WTC11 (cell line): ENCODE measurements at regions not wholly inside any gene's neighbourhood (a gene's known extent, or its start where the extent isn't known, plus 50 kb on each side); places are given as distances from the start of the nearest gene placed in this dataset.

Experiments
- ATAC-seq: fragments of 200-7000 bp; cut with Tn5 transposase; 2 replicates; pipeline ENCODE4 v1.10.0; 2021; ENCODE audit warnings: mild to moderate bottlenecking, moderate library complexity
- CTCF ChIA-PET: fragments of 300-600 bp; sonication (Branson Sonifier 250); formaldehyde crosslinking; loops from one replicate; lab custom pipeline; 2021; ENCODE audit warnings: antibody characterized with exemption; lab: Charles Lee
- POLR2A ChIA-PET: fragments of 350-600 bp; sonication (Branson Sonifier 250); formaldehyde crosslinking; loops from one replicate; lab custom pipeline; 2021; ENCODE audit warnings: antibody characterized with exemption; lab: Charles Lee
- DNase-seq: peaks from one replicate; pipeline ENCODE4 v3.0.0; 2021; ENCODE audit warnings: low spot score
- H3K27ac Mint-ChIP-seq: 2 replicates; pipeline ENCODE4 v1.8.0; 2021; ENCODE audit warnings: mixed read lengths
- H3K27me3 Mint-ChIP-seq: 2 replicates; pipeline ENCODE4 v1.8.0; 2021; ENCODE audit warnings: low read depth, mild to moderate bottlenecking, moderate library complexity, mixed read lengths
- H3K36me3 Mint-ChIP-seq: 2 replicates; pipeline ENCODE4 v1.8.0; 2021; ENCODE audit warnings: mixed read lengths
- H3K4me1 Mint-ChIP-seq: 2 replicates; pipeline ENCODE4 v1.8.0; 2022; ENCODE audit warnings: mixed read lengths
- H3K4me3 Mint-ChIP-seq: 2 replicates; pipeline ENCODE4 v1.8.0; 2021; ENCODE audit warnings: mild to moderate bottlenecking, moderate library complexity, mixed read lengths
- H3K9me3 Mint-ChIP-seq: 2 replicates; pipeline ENCODE4 v1.8.0; 2021; ENCODE audit warnings: mixed read lengths
- GTF2I ChIP-seq: fragments of 250-450 bp; sonication (Bioruptor Pico); conservative IDR thresholded peaks from 2 replicates; pipeline ENCODE4 v1.4.0; 2021; ENCODE audit warnings: mild to moderate bottlenecking
- JUN ChIP-seq: sonication (generic); formaldehyde crosslinking; IDR thresholded peaks from 2 replicates; pipeline ENCODE4 v1.8.0; 2023; ENCODE audit warnings: mild to moderate bottlenecking, missing genetic modification reagents
- NFE2L1 ChIP-seq: sonication (generic); formaldehyde crosslinking; IDR thresholded peaks from 2 replicates; pipeline ENCODE4 v1.8.1; 2023; ENCODE audit warnings: missing genetic modification reagents
- NR3C1 ChIP-seq: sonication (generic); formaldehyde crosslinking; conservative IDR thresholded peaks from 2 replicates; pipeline ENCODE4 v1.8.1; 2023; ENCODE audit warnings: low read depth, mild to moderate bottlenecking, missing genetic modification reagents
- SP1 ChIP-seq: sonication (generic); formaldehyde crosslinking; conservative IDR thresholded peaks from 2 replicates; pipeline ENCODE4 v1.8.1; 2022; ENCODE audit warnings: missing genetic modification reagents
- ZNF423 ChIP-seq: fragments of 250-450 bp; sonication (Bioruptor Pico); IDR thresholded peaks from 2 replicates; pipeline ENCODE4 v2.1.2; 2022; ENCODE audit warnings: mild to moderate bottlenecking, moderate library complexity
- TF ChIP-seq, protein P1 (sequence below): fragments of 200-600 bp; IDR thresholded peaks from 2 replicates; pipeline ENCODE4 v1.8.0; 2022; ENCODE audit warnings: antibody characterized with exemption
- TF ChIP-seq, protein P2 (sequence below): sonication (generic); formaldehyde crosslinking; conservative IDR thresholded peaks from 2 replicates; pipeline ENCODE4 v1.8.1; 2023; ENCODE audit warnings: mild to moderate bottlenecking, low read depth, missing genetic modification reagents, moderate library complexity
- TF ChIP-seq, protein P3 (sequence below): sonication (generic); formaldehyde crosslinking; conservative IDR thresholded peaks from 2 replicates; pipeline ENCODE4 v1.8.1; 2022; ENCODE audit warnings: mild to moderate bottlenecking, missing genetic modification reagents
- TF ChIP-seq, protein P4 (sequence below): sonication (generic); formaldehyde crosslinking; IDR thresholded peaks from 2 replicates; pipeline ENCODE4 v1.8.0; 2022; ENCODE audit warnings: missing genetic modification reagents
- TF ChIP-seq, protein P5 (sequence below): fragments of 250-450 bp; sonication (Bioruptor Pico); IDR thresholded peaks from 2 replicates; pipeline ENCODE4 v1.9.0; 2021; ENCODE audit warnings: moderate library complexity, mild to moderate bottlenecking, inconsistent platforms, borderline replicate concordance
- TF ChIP-seq, protein P6 (sequence below): fragments of 250-450 bp; sonication (Bioruptor Pico); IDR thresholded peaks from 2 replicates; pipeline ENCODE4 v1.9.0; 2021; ENCODE audit warnings: mild to moderate bottlenecking
- TF ChIP-seq, protein P7 (sequence below): fragments of 250-450 bp; sonication (Bioruptor Pico); IDR thresholded peaks from 2 replicates; pipeline ENCODE4 v1.9.0; 2021; ENCODE audit warnings: mild to moderate bottlenecking, borderline replicate concordance
- TF ChIP-seq, protein P8 (sequence below): sonication (generic); formaldehyde crosslinking; IDR thresholded peaks from 2 replicates; pipeline ENCODE4 v1.8.0; 2022; ENCODE audit warnings: mild to moderate bottlenecking, missing genetic modification reagents
- TF ChIP-seq, protein P9 (sequence below): sonication (generic); formaldehyde crosslinking; IDR thresholded peaks from 2 replicates; pipeline ENCODE4 v1.8.1; 2023; ENCODE audit warnings: mild to moderate bottlenecking, missing genetic modification reagents, moderate library complexity
- TF ChIP-seq, protein P10 (sequence below): fragments of 250-450 bp; sonication (Bioruptor Pico); IDR thresholded peaks from 2 replicates; pipeline ENCODE4 v1.8.0; 2021; ENCODE audit warnings: mild to moderate bottlenecking

DNA sequence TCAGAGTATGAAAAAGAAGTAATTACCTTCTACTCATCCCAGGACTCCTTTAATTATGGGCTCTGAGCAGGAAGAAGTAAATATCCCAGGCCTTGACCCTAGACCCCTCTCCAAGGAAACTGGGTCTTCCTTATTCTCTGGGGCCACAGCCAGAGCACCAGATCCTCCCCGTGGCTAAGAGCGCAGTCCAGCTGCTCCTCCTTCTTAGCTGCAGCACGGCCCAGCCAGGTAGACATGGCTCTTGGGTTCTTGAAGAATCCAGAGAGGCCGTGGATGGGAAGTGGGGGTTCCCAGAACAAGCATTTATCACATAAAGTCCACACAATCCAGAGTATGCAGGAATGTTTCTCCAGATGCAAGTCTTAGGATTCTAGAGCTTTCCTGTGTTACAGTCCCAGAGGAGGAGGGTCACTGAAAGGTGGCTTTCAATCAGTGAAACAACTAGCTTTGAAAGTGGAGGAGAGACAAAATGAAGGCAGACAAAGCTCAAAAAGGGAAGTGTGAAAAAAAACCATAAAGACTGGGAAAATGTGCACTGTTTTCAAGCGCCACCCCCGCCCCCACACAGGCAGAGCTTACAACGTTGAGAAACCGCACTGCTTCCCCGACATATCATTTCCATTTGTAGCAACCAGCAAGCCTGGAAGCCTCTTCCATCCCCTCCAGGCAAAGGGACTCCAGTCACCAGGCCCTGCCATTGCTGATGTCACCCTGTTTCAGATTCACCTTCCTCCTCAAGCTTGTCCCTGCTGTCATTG lies 396.5 kb upstream of the MKI67 start:
- DNase-seq = no peak
- ATAC-seq = no peak
- Mint-ChIP-seq H3K36me3 (no peaks in the 10 kb centered on the region; the same call in 1 of the 2 replicates), H3K9me3 (peaks cover 12% of the 10 kb centered on the region), H3K27me3 (no peaks in the 10 kb centered on the region), H3K4me3 (no peak overlapping the region), H3K4me1 (peaks cover 17% of the 10 kb centered on the region), H3K27ac (no peak overlapping the region)
- CTCF ChIA-PET = interaction anchor here (1.2 to 1.7 kb wide), 3 partner anchors 24 to 199 kb away, joined by 3 to 6 read pairs (median 4); no protein-coding TSS in a partner anchor
- POLR2A ChIA-PET = no interaction called here
- TF ChIP-seq, protein P1, sequence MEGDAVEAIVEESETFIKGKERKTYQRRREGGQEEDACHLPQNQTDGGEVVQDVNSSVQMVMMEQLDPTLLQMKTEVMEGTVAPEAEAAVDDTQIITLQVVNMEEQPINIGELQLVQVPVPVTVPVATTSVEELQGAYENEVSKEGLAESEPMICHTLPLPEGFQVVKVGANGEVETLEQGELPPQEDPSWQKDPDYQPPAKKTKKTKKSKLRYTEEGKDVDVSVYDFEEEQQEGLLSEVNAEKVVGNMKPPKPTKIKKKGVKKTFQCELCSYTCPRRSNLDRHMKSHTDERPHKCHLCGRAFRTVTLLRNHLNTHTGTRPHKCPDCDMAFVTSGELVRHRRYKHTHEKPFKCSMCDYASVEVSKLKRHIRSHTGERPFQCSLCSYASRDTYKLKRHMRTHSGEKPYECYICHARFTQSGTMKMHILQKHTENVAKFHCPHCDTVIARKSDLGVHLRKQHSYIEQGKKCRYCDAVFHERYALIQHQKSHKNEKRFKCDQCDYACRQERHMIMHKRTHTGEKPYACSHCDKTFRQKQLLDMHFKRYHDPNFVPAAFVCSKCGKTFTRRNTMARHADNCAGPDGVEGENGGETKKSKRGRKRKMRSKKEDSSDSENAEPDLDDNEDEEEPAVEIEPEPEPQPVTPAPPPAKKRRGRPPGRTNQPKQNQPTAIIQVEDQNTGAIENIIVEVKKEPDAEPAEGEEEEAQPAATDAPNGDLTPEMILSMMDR = no peak
- TF ChIP-seq, protein P2, sequence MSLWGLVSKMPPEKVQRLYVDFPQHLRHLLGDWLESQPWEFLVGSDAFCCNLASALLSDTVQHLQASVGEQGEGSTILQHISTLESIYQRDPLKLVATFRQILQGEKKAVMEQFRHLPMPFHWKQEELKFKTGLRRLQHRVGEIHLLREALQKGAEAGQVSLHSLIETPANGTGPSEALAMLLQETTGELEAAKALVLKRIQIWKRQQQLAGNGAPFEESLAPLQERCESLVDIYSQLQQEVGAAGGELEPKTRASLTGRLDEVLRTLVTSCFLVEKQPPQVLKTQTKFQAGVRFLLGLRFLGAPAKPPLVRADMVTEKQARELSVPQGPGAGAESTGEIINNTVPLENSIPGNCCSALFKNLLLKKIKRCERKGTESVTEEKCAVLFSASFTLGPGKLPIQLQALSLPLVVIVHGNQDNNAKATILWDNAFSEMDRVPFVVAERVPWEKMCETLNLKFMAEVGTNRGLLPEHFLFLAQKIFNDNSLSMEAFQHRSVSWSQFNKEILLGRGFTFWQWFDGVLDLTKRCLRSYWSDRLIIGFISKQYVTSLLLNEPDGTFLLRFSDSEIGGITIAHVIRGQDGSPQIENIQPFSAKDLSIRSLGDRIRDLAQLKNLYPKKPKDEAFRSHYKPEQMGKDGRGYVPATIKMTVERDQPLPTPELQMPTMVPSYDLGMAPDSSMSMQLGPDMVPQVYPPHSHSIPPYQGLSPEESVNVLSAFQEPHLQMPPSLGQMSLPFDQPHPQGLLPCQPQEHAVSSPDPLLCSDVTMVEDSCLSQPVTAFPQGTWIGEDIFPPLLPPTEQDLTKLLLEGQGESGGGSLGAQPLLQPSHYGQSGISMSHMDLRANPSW (CRISPR knock-in tag) = no peak
- TF ChIP-seq SP1 (CRISPR knock-in tag) (no peak), ZNF423 (no peak), NR3C1 (no peak), JUN (no peak), NFE2L1 (no peak), GTF2I (CRISPR knock-in tag) (no peak)
- TF ChIP-seq, protein P3, sequence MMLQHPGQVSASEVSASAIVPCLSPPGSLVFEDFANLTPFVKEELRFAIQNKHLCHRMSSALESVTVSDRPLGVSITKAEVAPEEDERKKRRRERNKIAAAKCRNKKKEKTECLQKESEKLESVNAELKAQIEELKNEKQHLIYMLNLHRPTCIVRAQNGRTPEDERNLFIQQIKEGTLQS = no peak
- TF ChIP-seq, protein P4, sequence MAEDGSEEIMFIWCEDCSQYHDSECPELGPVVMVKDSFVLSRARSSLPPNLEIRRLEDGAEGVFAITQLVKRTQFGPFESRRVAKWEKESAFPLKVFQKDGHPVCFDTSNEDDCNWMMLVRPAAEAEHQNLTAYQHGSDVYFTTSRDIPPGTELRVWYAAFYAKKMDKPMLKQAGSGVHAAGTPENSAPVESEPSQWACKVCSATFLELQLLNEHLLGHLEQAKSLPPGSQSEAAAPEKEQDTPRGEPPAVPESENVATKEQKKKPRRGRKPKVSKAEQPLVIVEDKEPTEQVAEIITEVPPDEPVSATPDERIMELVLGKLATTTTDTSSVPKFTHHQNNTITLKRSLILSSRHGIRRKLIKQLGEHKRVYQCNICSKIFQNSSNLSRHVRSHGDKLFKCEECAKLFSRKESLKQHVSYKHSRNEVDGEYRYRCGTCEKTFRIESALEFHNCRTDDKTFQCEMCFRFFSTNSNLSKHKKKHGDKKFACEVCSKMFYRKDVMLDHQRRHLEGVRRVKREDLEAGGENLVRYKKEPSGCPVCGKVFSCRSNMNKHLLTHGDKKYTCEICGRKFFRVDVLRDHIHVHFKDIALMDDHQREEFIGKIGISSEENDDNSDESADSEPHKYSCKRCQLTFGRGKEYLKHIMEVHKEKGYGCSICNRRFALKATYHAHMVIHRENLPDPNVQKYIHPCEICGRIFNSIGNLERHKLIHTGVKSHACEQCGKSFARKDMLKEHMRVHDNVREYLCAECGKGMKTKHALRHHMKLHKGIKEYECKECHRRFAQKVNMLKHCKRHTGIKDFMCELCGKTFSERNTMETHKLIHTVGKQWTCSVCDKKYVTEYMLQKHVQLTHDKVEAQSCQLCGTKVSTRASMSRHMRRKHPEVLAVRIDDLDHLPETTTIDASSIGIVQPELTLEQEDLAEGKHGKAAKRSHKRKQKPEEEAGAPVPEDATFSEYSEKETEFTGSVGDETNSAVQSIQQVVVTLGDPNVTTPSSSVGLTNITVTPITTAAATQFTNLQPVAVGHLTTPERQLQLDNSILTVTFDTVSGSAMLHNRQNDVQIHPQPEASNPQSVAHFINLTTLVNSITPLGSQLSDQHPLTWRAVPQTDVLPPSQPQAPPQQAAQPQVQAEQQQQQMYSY = no peak
- TF ChIP-seq, protein P5, sequence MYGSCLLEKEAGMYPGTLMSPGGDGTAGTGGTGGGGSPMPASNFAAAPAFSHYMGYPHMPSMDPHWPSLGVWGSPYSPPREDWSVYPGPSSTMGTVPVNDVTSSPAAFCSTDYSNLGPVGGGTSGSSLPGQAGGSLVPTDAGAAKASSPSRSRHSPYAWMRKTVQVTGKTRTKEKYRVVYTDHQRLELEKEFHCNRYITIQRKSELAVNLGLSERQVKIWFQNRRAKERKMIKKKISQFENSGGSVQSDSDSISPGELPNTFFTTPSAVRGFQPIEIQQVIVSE (CRISPR knock-in tag) = no peak
- TF ChIP-seq, protein P6, sequence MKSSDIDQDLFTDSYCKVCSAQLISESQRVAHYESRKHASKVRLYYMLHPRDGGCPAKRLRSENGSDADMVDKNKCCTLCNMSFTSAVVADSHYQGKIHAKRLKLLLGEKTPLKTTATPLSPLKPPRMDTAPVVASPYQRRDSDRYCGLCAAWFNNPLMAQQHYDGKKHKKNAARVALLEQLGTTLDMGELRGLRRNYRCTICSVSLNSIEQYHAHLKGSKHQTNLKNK = no peak
- TF ChIP-seq, protein P7, sequence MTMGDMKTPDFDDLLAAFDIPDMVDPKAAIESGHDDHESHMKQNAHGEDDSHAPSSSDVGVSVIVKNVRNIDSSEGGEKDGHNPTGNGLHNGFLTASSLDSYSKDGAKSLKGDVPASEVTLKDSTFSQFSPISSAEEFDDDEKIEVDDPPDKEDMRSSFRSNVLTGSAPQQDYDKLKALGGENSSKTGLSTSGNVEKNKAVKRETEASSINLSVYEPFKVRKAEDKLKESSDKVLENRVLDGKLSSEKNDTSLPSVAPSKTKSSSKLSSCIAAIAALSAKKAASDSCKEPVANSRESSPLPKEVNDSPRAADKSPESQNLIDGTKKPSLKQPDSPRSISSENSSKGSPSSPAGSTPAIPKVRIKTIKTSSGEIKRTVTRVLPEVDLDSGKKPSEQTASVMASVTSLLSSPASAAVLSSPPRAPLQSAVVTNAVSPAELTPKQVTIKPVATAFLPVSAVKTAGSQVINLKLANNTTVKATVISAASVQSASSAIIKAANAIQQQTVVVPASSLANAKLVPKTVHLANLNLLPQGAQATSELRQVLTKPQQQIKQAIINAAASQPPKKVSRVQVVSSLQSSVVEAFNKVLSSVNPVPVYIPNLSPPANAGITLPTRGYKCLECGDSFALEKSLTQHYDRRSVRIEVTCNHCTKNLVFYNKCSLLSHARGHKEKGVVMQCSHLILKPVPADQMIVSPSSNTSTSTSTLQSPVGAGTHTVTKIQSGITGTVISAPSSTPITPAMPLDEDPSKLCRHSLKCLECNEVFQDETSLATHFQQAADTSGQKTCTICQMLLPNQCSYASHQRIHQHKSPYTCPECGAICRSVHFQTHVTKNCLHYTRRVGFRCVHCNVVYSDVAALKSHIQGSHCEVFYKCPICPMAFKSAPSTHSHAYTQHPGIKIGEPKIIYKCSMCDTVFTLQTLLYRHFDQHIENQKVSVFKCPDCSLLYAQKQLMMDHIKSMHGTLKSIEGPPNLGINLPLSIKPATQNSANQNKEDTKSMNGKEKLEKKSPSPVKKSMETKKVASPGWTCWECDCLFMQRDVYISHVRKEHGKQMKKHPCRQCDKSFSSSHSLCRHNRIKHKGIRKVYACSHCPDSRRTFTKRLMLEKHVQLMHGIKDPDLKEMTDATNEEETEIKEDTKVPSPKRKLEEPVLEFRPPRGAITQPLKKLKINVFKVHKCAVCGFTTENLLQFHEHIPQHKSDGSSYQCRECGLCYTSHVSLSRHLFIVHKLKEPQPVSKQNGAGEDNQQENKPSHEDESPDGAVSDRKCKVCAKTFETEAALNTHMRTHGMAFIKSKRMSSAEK (CRISPR knock-in tag) = no peak
- TF ChIP-seq, protein P8, sequence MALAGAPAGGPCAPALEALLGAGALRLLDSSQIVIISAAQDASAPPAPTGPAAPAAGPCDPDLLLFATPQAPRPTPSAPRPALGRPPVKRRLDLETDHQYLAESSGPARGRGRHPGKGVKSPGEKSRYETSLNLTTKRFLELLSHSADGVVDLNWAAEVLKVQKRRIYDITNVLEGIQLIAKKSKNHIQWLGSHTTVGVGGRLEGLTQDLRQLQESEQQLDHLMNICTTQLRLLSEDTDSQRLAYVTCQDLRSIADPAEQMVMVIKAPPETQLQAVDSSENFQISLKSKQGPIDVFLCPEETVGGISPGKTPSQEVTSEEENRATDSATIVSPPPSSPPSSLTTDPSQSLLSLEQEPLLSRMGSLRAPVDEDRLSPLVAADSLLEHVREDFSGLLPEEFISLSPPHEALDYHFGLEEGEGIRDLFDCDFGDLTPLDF = no peak
- TF ChIP-seq, protein P9, sequence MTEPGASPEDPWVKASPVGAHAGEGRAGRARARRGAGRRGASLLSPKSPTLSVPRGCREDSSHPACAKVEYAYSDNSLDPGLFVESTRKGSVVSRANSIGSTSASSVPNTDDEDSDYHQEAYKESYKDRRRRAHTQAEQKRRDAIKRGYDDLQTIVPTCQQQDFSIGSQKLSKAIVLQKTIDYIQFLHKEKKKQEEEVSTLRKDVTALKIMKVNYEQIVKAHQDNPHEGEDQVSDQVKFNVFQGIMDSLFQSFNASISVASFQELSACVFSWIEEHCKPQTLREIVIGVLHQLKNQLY (CRISPR knock-in tag) = no peak
- TF ChIP-seq, protein P10, sequence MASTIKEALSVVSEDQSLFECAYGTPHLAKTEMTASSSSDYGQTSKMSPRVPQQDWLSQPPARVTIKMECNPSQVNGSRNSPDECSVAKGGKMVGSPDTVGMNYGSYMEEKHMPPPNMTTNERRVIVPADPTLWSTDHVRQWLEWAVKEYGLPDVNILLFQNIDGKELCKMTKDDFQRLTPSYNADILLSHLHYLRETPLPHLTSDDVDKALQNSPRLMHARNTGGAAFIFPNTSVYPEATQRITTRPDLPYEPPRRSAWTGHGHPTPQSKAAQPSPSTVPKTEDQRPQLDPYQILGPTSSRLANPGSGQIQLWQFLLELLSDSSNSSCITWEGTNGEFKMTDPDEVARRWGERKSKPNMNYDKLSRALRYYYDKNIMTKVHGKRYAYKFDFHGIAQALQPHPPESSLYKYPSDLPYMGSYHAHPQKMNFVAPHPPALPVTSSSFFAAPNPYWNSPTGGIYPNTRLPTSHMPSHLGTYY (CRISPR knock-in tag) = no peak
